A549 (cell line): ENCODE measurements at regions not wholly inside any gene's neighbourhood (a gene's known extent, or its start where the extent isn't known, plus 50 kb on each side); places are given as distances from the start of the nearest gene placed in this dataset.

Source experiments
- ATAC-seq, 2 experiments: fragments of 200-7000 bp in 1 of 2; fragments of >200 bp in 1 of 2; cut with Nextera tagmentation in 1 of 2; cut with Tn5 transposase in 1 of 2; 3 replicates each; pipeline versions ENCODE4 v1.8.0 to v1.9.1; 2018 to 2020; ENCODE audit warnings: mild to moderate bottlenecking in 1 of 2, moderate library complexity in 1 of 2
- CTCF ChIA-PET: fragments of 300-600 bp; sonication (Branson Sonifier 250); formaldehyde crosslinking; extraction: SDS; loops from one replicate; lab custom pipeline; 2021; ENCODE audit warnings: antibody characterized with exemption, inconsistent platforms; lab: Yijun Ruan, JAX
- POLR2A ChIA-PET: fragments of 350-600 bp; formaldehyde crosslinking; extraction: SDS; loops from one replicate; lab custom pipeline; 2021; ENCODE audit warnings: antibody characterized with exemption, inconsistent platforms; lab: Yijun Ruan, JAX
- DNase-seq, 2 experiments: peaks; one replicate each; pipeline versions ENCODE4 v3.0.0 to v3.0.0-alpha.2; 2011 to 2016; ENCODE audit warnings: low read depth in 1 of 2, low spot score in 1 of 2
- FAIRE-seq: peaks from 2 replicates; lab custom pipeline; 2011; peaks lifted over from hg19 to GRCh38; lab: Jason Lieb, UNC
- H3K27ac ChIP-seq, 2 experiments: fragments of >200 bp; sonication (Bioruptor Twin); formaldehyde crosslinking; 3 replicates each; pipeline ENCODE4 v1.5.1; 2016 to 2017
- H3K4me1 ChIP-seq: fragments of >200 bp; sonication (Bioruptor Twin); formaldehyde crosslinking; 3 replicates; pipeline ENCODE4 v1.6.1; 2016
- H3K4me2 ChIP-seq: fragments of >200 bp; sonication (Bioruptor Twin); formaldehyde crosslinking; 3 replicates; pipeline ENCODE4 v1.6.1; 2016
- H3K4me3 ChIP-seq: fragments of >200 bp; sonication (Bioruptor Twin); formaldehyde crosslinking; 3 replicates; pipeline ENCODE4 v1.5.1; 2016
- H3K9me3 ChIP-seq: fragments of >200 bp; sonication (Bioruptor Twin); formaldehyde crosslinking; 3 replicates; pipeline ENCODE4 v1.6.1; 2016
- ATOH8 ChIP-seq: fragments of 250-450 bp; sonication (Bioruptor Pico); IDR thresholded peaks from 2 replicates; pipeline ENCODE4 v1.5.0; 2020; ENCODE audit warnings: low read depth, mild to moderate bottlenecking, moderate library complexity
- CBX2 ChIP-seq: fragments of 200-600 bp; sonication (generic); IDR thresholded peaks from 2 replicates; pipeline ENCODE4 v1.6.1; 2016; ENCODE audit warnings: low read depth, mild to moderate bottlenecking, borderline replicate concordance
- CBX8 ChIP-seq: fragments of 200-600 bp; sonication (generic); IDR thresholded peaks from 2 replicates; pipeline ENCODE4 v1.6.1; 2016
- CEBPB ChIP-seq, 2 experiments: fragments of >200 bp in 1 of 2; sonication (Bioruptor Twin) in 1 of 2; formaldehyde crosslinking in 1 of 2; IDR thresholded peaks; 2 replicates each; pipeline ENCODE4 v1.6.1; 2012 to 2016
- CHD4 ChIP-seq: fragments of 200-600 bp; sonication (generic); IDR thresholded peaks from 2 replicates; pipeline ENCODE4 v1.6.1; 2016; ENCODE audit warnings: antibody characterized with exemption, mild to moderate bottlenecking, borderline replicate concordance
- EHF ChIP-seq: fragments of 250-450 bp; sonication (Bioruptor Pico); IDR thresholded peaks from 2 replicates; pipeline ENCODE4 v1.5.0; 2020; ENCODE audit warnings: mild to moderate bottlenecking
- EP300 ChIP-seq, 2 experiments: fragments of >200 bp; sonication (Bioruptor Twin); formaldehyde crosslinking; IDR thresholded peaks; 2 replicates in 1 of 2; 3 replicates in 1 of 2; pipeline ENCODE4 v1.6.1; 2016 to 2017
- HDAC2 ChIP-seq: fragments of 200-600 bp; sonication (generic); IDR thresholded peaks from 2 replicates; pipeline ENCODE4 v1.6.1; 2016
- HES2 ChIP-seq: fragments of >200 bp; sonication (Bioruptor Twin); formaldehyde crosslinking; IDR thresholded peaks from 2 replicates; pipeline ENCODE4 v1.6.1; 2016
- HOXA7 ChIP-seq: fragments of 250-450 bp; sonication (Bioruptor Pico); IDR thresholded peaks from 2 replicates; pipeline ENCODE4 v1.5.0; 2020; ENCODE audit warnings: mild to moderate bottlenecking, moderate library complexity
- HOXB13 ChIP-seq: fragments of 250-450 bp; sonication (Bioruptor Pico); IDR thresholded peaks from 2 replicates; pipeline ENCODE4 v1.5.0; 2020; ENCODE audit warnings: low read depth, mild to moderate bottlenecking, moderate library complexity
- JUN ChIP-seq, 2 experiments: fragments of >200 bp; sonication (Bioruptor Twin); formaldehyde crosslinking; IDR thresholded peaks; 2 replicates in 1 of 2; 3 replicates in 1 of 2; pipeline ENCODE4 v1.6.1; 2016 to 2017
- JUNB ChIP-seq: fragments of >200 bp; sonication (Bioruptor Twin); formaldehyde crosslinking; IDR thresholded peaks from 2 replicates; pipeline ENCODE4 v1.6.1; 2016
- MAZ ChIP-seq: fragments of 150-350 bp; IDR thresholded peaks from 2 replicates; pipeline ENCODE4 v1.6.1; 2014; ENCODE audit warnings: antibody characterized with exemption, low read depth, low read length, borderline replicate concordance
- NFE2L2 ChIP-seq: fragments of 150-350 bp; conservative IDR thresholded peaks from 2 replicates; pipeline ENCODE4 v1.6.1; 2014; ENCODE audit warnings: low read length
- NR3C1 ChIP-seq: fragments of >200 bp; sonication (Bioruptor Twin); formaldehyde crosslinking; IDR thresholded peaks from 3 replicates; pipeline ENCODE4 v1.6.1; 2017
- PHF8 ChIP-seq: fragments of 200-600 bp; sonication (generic); IDR thresholded peaks from 2 replicates; pipeline ENCODE4 v1.6.1; 2016; ENCODE audit warnings: low read depth, mild to moderate bottlenecking, antibody characterized with exemption, moderate library complexity, borderline replicate concordance
- TFCP2L1 ChIP-seq: fragments of 250-450 bp; sonication (Bioruptor Pico); IDR thresholded peaks from 2 replicates; pipeline ENCODE4 v1.5.0; 2021; ENCODE audit warnings: mild to moderate bottlenecking
- TP53 ChIP-seq: fragments of 250-450 bp; sonication (Bioruptor Pico); IDR thresholded peaks from 2 replicates; pipeline ENCODE4 v1.5.0; 2021; ENCODE audit warnings: mild to moderate bottlenecking, moderate library complexity
- ZSCAN20 ChIP-seq: fragments of 250-450 bp; sonication (Bioruptor Pico); IDR thresholded peaks from 2 replicates; pipeline ENCODE4 v1.8.0; 2022; ENCODE audit warnings: mild to moderate bottlenecking, moderate library complexity
- WGBS: methylation state at CpG from one replicate; pipeline ENCODE4 v1.1.6; 2017; ENCODE audit errors: missing lambda C conversion rate; 5-methylcytosine and 5-hydroxymethylcytosine counted together
- TF ChIP-seq, protein P1 (sequence below): fragments of 150-350 bp; IDR thresholded peaks from 2 replicates; pipeline ENCODE4 v1.6.1; 2014; ENCODE audit warnings: low read depth, mild to moderate bottlenecking, low read length
- TF ChIP-seq, protein P2 (sequence below): IDR thresholded peaks from 2 replicates; pipeline ENCODE4 v1.6.1; 2012
- TF ChIP-seq, protein P3 (sequence below): IDR thresholded peaks from 2 replicates; pipeline ENCODE4 v1.6.1; 2012; ENCODE audit warnings: low read depth, borderline replicate concordance
- TF ChIP-seq, protein P4 (sequence below): fragments of >200 bp; sonication (Bioruptor Twin); formaldehyde crosslinking; IDR thresholded peaks from 3 replicates; pipeline ENCODE4 v1.5.1; 2016

GRCh38 chr9:3137347-3137695, 293.4 kb upstream of the PUM3 start (continued):
- TF ChIP-seq, protein P1, sequence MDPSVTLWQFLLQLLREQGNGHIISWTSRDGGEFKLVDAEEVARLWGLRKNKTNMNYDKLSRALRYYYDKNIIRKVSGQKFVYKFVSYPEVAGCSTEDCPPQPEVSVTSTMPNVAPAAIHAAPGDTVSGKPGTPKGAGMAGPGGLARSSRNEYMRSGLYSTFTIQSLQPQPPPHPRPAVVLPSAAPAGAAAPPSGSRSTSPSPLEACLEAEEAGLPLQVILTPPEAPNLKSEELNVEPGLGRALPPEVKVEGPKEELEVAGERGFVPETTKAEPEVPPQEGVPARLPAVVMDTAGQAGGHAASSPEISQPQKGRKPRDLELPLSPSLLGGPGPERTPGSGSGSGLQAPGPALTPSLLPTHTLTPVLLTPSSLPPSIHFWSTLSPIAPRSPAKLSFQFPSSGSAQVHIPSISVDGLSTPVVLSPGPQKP, result no peak

- whole genome bisulfite sequencing, result 27% methylated on average over 6 of the region's 6 CpGs
- POLR2A ChIA-PET, result no interaction called here
- no peak for ATAC-seq
- Histone ChIP-seq H3K9me3 (peaks cover 9% of the 10 kb centered on the region; the same call in 2 of the 3 replicates), H3K4me3 (no peak overlapping the region), H3K4me1 (no peaks in the 10 kb centered on the region), H3K4me2 (no peak overlapping the region), H3K27ac (no peak overlapping the region)
- TF ChIP-seq HOXB13 (no peak), ATOH8 (CRISPR knock-in tag) (no peak), CBX8 (no peak), MAZ (no peak), JUN (IDR thresholded peaks at IDR 0.05) (no peak), EP300 (IDR thresholded peaks at IDR 0.05) (no peak), JUNB (no peak), NR3C1 (no peak), EHF (no peak), TFCP2L1 (no peak), HDAC2 (no peak), TP53 (CRISPR knock-in tag) (no peak), NFE2L2 (no peak), ZSCAN20 (CRISPR knock-in tag) (no peak)
- TF ChIP-seq, protein P2, sequence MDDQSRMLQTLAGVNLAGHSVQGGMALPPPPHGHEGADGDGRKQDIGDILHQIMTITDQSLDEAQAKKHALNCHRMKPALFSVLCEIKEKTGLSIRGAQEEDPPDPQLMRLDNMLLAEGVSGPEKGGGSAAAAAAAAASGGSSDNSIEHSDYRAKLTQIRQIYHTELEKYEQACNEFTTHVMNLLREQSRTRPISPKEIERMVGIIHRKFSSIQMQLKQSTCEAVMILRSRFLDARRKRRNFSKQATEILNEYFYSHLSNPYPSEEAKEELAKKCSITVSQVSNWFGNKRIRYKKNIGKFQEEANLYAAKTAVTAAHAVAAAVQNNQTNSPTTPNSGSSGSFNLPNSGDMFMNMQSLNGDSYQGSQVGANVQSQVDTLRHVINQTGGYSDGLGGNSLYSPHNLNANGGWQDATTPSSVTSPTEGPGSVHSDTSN, result no peak
- TF ChIP-seq, protein P3, sequence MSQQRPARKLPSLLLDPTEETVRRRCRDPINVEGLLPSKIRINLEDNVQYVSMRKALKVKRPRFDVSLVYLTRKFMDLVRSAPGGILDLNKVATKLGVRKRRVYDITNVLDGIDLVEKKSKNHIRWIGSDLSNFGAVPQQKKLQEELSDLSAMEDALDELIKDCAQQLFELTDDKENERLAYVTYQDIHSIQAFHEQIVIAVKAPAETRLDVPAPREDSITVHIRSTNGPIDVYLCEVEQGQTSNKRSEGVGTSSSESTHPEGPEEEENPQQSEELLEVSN, result no peak
- TF ChIP-seq, protein P4, sequence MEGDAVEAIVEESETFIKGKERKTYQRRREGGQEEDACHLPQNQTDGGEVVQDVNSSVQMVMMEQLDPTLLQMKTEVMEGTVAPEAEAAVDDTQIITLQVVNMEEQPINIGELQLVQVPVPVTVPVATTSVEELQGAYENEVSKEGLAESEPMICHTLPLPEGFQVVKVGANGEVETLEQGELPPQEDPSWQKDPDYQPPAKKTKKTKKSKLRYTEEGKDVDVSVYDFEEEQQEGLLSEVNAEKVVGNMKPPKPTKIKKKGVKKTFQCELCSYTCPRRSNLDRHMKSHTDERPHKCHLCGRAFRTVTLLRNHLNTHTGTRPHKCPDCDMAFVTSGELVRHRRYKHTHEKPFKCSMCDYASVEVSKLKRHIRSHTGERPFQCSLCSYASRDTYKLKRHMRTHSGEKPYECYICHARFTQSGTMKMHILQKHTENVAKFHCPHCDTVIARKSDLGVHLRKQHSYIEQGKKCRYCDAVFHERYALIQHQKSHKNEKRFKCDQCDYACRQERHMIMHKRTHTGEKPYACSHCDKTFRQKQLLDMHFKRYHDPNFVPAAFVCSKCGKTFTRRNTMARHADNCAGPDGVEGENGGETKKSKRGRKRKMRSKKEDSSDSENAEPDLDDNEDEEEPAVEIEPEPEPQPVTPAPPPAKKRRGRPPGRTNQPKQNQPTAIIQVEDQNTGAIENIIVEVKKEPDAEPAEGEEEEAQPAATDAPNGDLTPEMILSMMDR, result no peak
- CTCF ChIA-PET, result no interaction called here
- DNase-seq, result no peak
- FAIRE-seq, result no peak
Observed at GRCh38 chr9:3136686-3137346, 292.9 kb upstream of the PUM3 start.

GRCh38 chr9:3136230-3136629, 292.3 kb upstream of the PUM3 start:
- ChIA-PET CTCF (no interaction called here), POLR2A (no interaction called here)
- no peak for DNase-seq
- no peak for FAIRE-seq
- no peak overlapping the region for H3K4me2 ChIP-seq
- TF ChIP-seq MAZ (no peak), CHD4 (no peak), CBX2 (no peak), HES2 (no peak), PHF8 (no peak), HOXA7 (no peak), TFCP2L1 (no peak), CEBPB (IDR thresholded peaks at IDR 0.05) (no peak)
- no peak overlapping the region for H3K4me3 ChIP-seq
- peaks cover 9% of the 10 kb centered on the region; the same call in 2 of the 3 replicates for H3K9me3 ChIP-seq
- ATAC-seq, result no peak
- H3K4me1 ChIP-seq, result no peaks in the 10 kb centered on the region
- no peak overlapping the region for H3K27ac ChIP-seq
- 67% methylated on average over 1 of the region's 1 CpG for WGBS
